Testis (tissue), 2 donors: ENCODE measurements at regions not wholly inside any gene's neighbourhood (a gene's known extent, or its start where the extent isn't known, plus 50 kb on each side); places are given as distances from the start of the nearest gene placed in this dataset.

ENCODE experiments used
- POLR2A ChIP-seq: fragments of 450-650 bp; IDR thresholded peaks from one replicate; pipeline ENCODE4 v1.6.1; 2017; ENCODE audit warnings: antibody characterized with exemption, mild to moderate bottlenecking, moderate library complexity
- TF ChIP-seq, protein P1 (sequence below), 3 experiments: fragments of 450-650 bp in 2 of 3; fragments of 200-600 bp in 1 of 3; sonication (generic) in 1 of 3; IDR thresholded peaks; one replicate each; pipeline ENCODE4 v1.5.1; 2016 to 2019; ENCODE audit warnings: antibody characterized with exemption in 3 of 3, mild to moderate bottlenecking in 2 of 3, moderate library complexity in 1 of 3

DNA sequence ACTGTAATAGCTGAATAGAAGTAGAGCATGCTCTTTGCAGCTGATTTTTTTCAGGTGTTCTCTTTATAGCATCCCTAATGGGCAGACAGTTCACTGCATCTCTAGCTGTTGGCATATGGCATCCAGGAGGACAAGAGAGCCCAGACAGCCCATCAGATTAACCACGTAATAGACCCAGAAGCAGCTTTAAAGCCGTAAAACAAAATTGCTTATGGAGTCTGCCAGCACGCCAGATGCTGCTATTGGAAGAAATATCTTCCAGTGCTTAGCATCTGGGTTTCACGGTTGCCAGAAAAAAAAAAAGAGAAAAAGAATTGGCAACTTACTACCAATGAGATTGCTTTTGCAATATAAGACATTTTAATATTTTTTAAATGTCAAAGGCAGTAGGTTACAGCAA lies 869.4 kb upstream of the NUDT12 start:
- no peak for TF ChIP-seq POLR2A
- TF ChIP-seq, protein P1, sequence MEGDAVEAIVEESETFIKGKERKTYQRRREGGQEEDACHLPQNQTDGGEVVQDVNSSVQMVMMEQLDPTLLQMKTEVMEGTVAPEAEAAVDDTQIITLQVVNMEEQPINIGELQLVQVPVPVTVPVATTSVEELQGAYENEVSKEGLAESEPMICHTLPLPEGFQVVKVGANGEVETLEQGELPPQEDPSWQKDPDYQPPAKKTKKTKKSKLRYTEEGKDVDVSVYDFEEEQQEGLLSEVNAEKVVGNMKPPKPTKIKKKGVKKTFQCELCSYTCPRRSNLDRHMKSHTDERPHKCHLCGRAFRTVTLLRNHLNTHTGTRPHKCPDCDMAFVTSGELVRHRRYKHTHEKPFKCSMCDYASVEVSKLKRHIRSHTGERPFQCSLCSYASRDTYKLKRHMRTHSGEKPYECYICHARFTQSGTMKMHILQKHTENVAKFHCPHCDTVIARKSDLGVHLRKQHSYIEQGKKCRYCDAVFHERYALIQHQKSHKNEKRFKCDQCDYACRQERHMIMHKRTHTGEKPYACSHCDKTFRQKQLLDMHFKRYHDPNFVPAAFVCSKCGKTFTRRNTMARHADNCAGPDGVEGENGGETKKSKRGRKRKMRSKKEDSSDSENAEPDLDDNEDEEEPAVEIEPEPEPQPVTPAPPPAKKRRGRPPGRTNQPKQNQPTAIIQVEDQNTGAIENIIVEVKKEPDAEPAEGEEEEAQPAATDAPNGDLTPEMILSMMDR (IDR thresholded peaks at IDR 0.05), result no peak
